Heart right ventricle (tissue), 16 donors: ENCODE measurements at regions not wholly inside any gene's neighbourhood (a gene's known extent, or its start where the extent isn't known, plus 50 kb on each side); places are given as distances from the start of the nearest gene placed in this dataset.

Source experiments
- ATAC-seq, 8 donors: fragments of 200-7000 bp; cut with Tn5 transposase; one replicate each; pipeline ENCODE4 v1.9.1; 2020; ENCODE audit warnings: mild to moderate bottlenecking in 8 of 8, moderate library complexity in 8 of 8, moderate number of reproducible peaks in 1 of 8
- DNase-seq, 2 donors: peaks; one replicate each; pipeline ENCODE4 v3.0.0-alpha.2; 2020
- H3K27ac ChIP-seq, 10 donors: fragments of 200-600 bp; sonication (generic) in 2 of 10; one replicate each; pipeline versions ENCODE4 v1.5.0 to v1.8.0; 2020 to 2022; ENCODE audit warnings: mild to moderate bottlenecking in 3 of 10
- H3K27me3 ChIP-seq, 7 donors: fragments of 200-600 bp; one replicate each; pipeline ENCODE4 v1.8.0; 2021 to 2022; ENCODE audit warnings: mild to moderate bottlenecking in 2 of 7
- H3K36me3 ChIP-seq, 9 donors: fragments of 200-600 bp; sonication (generic) in 1 of 9; one replicate each; pipeline versions ENCODE4 v1.5.0 to v1.8.0; 2020 to 2022; ENCODE audit warnings: mild to moderate bottlenecking in 2 of 9
- H3K4me1 ChIP-seq, 9 donors: fragments of 200-600 bp; sonication (generic) in 1 of 9; one replicate each; pipeline versions ENCODE4 v1.5.0 to v1.8.0; 2020 to 2022; ENCODE audit warnings: mild to moderate bottlenecking in 4 of 9
- H3K4me3 ChIP-seq, 10 donors: fragments of 200-600 bp; sonication (generic) in 2 of 10; one replicate each; pipeline versions ENCODE4 v1.5.0 to v1.8.0; 2020 to 2022; ENCODE audit warnings: mild to moderate bottlenecking in 7 of 10, moderate library complexity in 2 of 10
- H3K9me3 ChIP-seq, 11 donors: fragments of 200-600 bp in 10 of 11; sonication (generic) in 2 of 11; one replicate each; pipeline versions ENCODE4 v1.5.0 to v1.8.0; 2013 to 2022; ENCODE audit warnings: mild to moderate bottlenecking in 2 of 11, control low read depth in 1 of 11, moderate library complexity in 1 of 11
- CTCF ChIP-seq, 9 donors: fragments of 200-600 bp; sonication (generic) in 2 of 9; IDR thresholded peaks; one replicate each; pipeline versions ENCODE4 v1.5.0 to v1.8.0; 2021 to 2022; ENCODE audit warnings: antibody characterized with exemption in 9 of 9, mild to moderate bottlenecking in 5 of 9, moderate library complexity in 1 of 9
- WGBS, 2 donors: extraction: QIAGEN DNeasy Blood & Tissue Kit; methylation state at CpG; one replicate each; pipeline ENCODE4 v1.1.7; 2013; ENCODE audit warnings: inconsistent platforms in 1 of 2; 5-methylcytosine and 5-hydroxymethylcytosine counted together
- intact Hi-C, 10 donors: fragments of 100-400 bp; cut with DNase I; formaldehyde crosslinking; loops; one replicate each; pipeline versions ENCODE4 v1.11.1 to v1.14.2; 2022
- donor health status: Arrhythmogenic right ventricular cardiomyopathy.
- donor health status: ischemic (EF 13 %, LVEDD 7.1; RV severe dilation, severe dysfunction).
- donor health status: healthy with polysubstance abuse.
- donor health status: DM: no; HTN: yes; CAD: no.
- donor health status: DM: no; HTN: no; CAD: no.
- donor health status: ischemic (EF 25% LVEDD 6.9; RV normal size, moderate dysfunction).
- donor health status: ischemic (EF 25% LVEDD 5.7; RV mildly dilated, moderate dysfunction).
- donor health status: healthy.
- donor health status: DM: yes; HTN: yes; CAD: no.
- donor health status: Ischemic cardiomyopathy.
- donor health status: ischemic (EF 35%, LVEDD 5.7; RV mildly dilated, moderate dysfunction).
- donor health status: nonischemic (EF 11% LVEDD 7.7; RV severe dilation, severe dysfunction).
- donor health status: DM: yes; HTN: yes; CAD: no.
- donor health status: PGD.
- donor health status: ischemic (EF 29% LVEDD 5.4; RV normal size, mild dysfunction).
- donor health status: nonischemic (EF 23%, LVEDD 6.1; RV moderate dilation, normal function).

DNA sequence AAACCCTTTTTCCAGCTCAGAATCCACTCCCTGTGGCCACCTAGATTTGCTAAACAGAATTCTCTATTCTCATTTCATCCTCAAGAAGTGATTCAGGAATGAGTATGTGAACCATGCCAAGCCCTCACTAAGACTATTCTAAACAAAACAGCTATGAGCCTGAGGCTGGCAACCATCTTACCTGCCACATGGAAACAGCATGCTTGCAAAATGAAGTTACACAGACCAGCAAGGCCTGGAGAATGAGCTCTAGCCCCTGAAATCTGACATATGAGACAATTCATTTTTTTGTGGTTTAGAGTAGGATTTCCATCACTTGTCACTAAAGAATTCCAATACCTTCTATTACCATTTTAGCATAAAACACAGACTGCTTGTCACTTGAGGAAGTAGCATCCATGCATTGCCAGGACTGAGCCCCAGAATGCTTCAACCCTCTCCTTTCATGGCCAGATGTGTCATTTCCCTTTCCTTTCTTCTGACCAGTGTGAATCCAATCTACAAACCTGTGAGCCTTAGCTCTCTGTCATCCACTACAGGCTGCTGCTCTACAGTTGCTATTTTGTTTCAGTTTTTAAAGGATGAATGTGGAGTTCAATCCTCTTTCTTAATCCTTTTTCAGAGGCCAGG lies 744.3 kb upstream of the ACVR2A start:
- Histone ChIP-seq H3K4me1 (no peaks in the 10 kb centered on the region), H3K36me3 (no peaks in the 10 kb centered on the region), H3K9me3 (no peaks in the 10 kb centered on the region), H3K27ac (no peak overlapping the region), H3K4me3 (no peak overlapping the region), H3K27me3 (no peaks in the 10 kb centered on the region)
- no peak for DNase-seq
- TF ChIP-seq CTCF (IDR thresholded peaks at IDR 0.05) = no peak
- no peak for ATAC-seq
- intact Hi-C loops = no loop called here

DNA sequence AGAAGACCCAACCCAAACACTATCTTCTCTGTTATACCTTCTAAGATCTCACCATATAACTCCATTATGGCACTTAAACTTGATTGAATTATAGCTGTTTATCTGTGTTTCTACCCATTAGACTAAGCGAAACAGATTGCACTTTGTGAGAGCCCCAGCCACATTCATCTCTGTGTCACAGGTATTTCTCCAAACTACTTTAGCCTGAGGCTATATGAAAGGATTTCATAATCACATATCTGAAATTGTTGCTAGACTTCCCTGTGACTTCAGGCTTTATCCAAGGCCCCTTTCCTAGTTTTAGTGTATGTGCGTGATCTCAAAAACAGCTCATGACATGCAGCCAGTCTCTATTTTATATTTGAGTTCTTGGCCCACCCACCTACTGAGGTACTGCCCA lies 745.0 kb upstream of the ACVR2A start:
- Histone ChIP-seq H3K27ac (no peak overlapping the region), H3K4me3 (no peak overlapping the region), H3K9me3 (no peaks in the 10 kb centered on the region), H3K36me3 (no peaks in the 10 kb centered on the region), H3K4me1 (no peaks in the 10 kb centered on the region), H3K27me3 (no peaks in the 10 kb centered on the region)
- TF ChIP-seq CTCF (IDR thresholded peaks at IDR 0.05) = no peak
- intact Hi-C loops = no loop called here
- ATAC-seq (no peak), DNase-seq (no peak)
- 93 to 96% methylated on average over 2 of the region's 2 CpGs for WGBS, 2 donors

- no peaks in the 10 kb centered on the region for H3K36me3 ChIP-seq
- TF ChIP-seq CTCF (IDR thresholded peaks at IDR 0.05) = no peak
- intact Hi-C loops = no loop called here
- ATAC-seq (no peak), DNase-seq (no peak)
- no peak overlapping the region for H3K4me3 ChIP-seq
- H3K9me3 ChIP-seq = no peaks in the 10 kb centered on the region
- 45 to 61% methylated on average over 1 of the region's 1 CpG for WGBS, 2 donors
- H3K27me3 ChIP-seq = no peaks in the 10 kb centered on the region
- H3K4me1 ChIP-seq = no peaks in the 10 kb centered on the region
- no peak overlapping the region for H3K27ac ChIP-seq
These were observed 745.9 kb upstream of the ACVR2A start for GRCh38 chr2:147098940-147099339.

- intact Hi-C loops = no loop called here
- Histone ChIP-seq H3K9me3 (no peaks in the 10 kb centered on the region), H3K27me3 (no peaks in the 10 kb centered on the region), H3K4me3 (no peak overlapping the region), H3K36me3 (no peaks in the 10 kb centered on the region), H3K27ac (no peak overlapping the region), H3K4me1 (no peaks in the 10 kb centered on the region)
- no peak for TF ChIP-seq CTCF (IDR thresholded peaks at IDR 0.05)
- DNase-seq = no peak
- ATAC-seq = no peak
These were observed 747.1 kb upstream of the ACVR2A start for GRCh38 chr2:147097747-147098146.
